ENCODE measurements at regions not wholly inside any gene's neighbourhood (a gene's known extent, or its start where the extent isn't known, plus 50 kb on each side); places are given as distances from the start of the nearest gene placed in this dataset.

GRCh38 chr2:9686061-9686460 is 55.3 kb upstream of the YWHAQ start:
- ChIA-PET CTCF (no interaction called here), POLR2A (no interaction called here)
- H3K27ac ChIP-seq (ENCODE audit: low read length) = no peak overlapping the region
- no peaks in the 10 kb centered on the region for H3K36me3 ChIP-seq (ENCODE audit: control insufficient read depth, insufficient read depth, low read length)
- no TSS peak for BruUV-seq (replicated peaks)
- peaks cover 6% of the 10 kb centered on the region for H3K4me1 ChIP-seq (ENCODE audit: control insufficient read depth, insufficient read depth, low read length)
- no peaks in the 10 kb centered on the region for H3K9me3 ChIP-seq (ENCODE audit: control insufficient read depth, insufficient read depth, low read depth, low read length)
- intact Hi-C loops (cut with micrococcal nuclease; ENCODE audit: unreplicated experiment) (no loop called here), in situ Hi-C loops (cut with HindIII; ENCODE audit: low pct_unique_long_range_greater_than_20kb, low sequenced_read_pairs) (no loop called here)
- H3K4me3 ChIP-seq (ENCODE audit: low read depth in 2 of 2, low read length in 2 of 2) = no peak overlapping the region
- DNase-seq (ENCODE audit: low read depth, low spot score) = no peak
- ATAC-seq = no peak
- no peaks in the 10 kb centered on the region for H3K27me3 ChIP-seq (ENCODE audit: control insufficient read depth, insufficient read depth, low read length)
- TF ChIP-seq SIN3A (IDR thresholded peaks at IDR 0.05; ENCODE audit: borderline replicate concordance, insufficient read depth, low read depth, low read length) (no peak), POLR2AphosphoS5 (IDR thresholded peaks at IDR 0.05; ENCODE audit: low read depth, low read length) (no peak), REST (IDR thresholded peaks at IDR 0.05; ENCODE audit: insufficient read depth in 1 of 2, low read depth in 2 of 2, low read length in 1 of 2) (no peak), CTCF (IDR thresholded peaks at IDR 0.05) (no peak), TCF7L2 (IDR thresholded peaks at IDR 0.05; ENCODE audit: low read depth, low read length) (no peak)

- Histone ChIP-seq H3K4me3 (ENCODE audit: low read depth in 2 of 2, low read length in 2 of 2) (no peak overlapping the region), H3K27me3 (ENCODE audit: control insufficient read depth, insufficient read depth, low read length) (no peaks in the 10 kb centered on the region), H3K9me3 (ENCODE audit: control insufficient read depth, insufficient read depth, low read depth, low read length) (no peaks in the 10 kb centered on the region), H3K27ac (ENCODE audit: low read length) (no peak overlapping the region), H3K4me1 (ENCODE audit: control insufficient read depth, insufficient read depth, low read length) (peaks cover 6% of the 10 kb centered on the region), H3K36me3 (ENCODE audit: control insufficient read depth, insufficient read depth, low read length) (no peaks in the 10 kb centered on the region)
- no TSS peak for BruUV-seq (replicated peaks)
- ATAC-seq (peak; percentile 28), DNase-seq (ENCODE audit: low read depth, low spot score) (no peak)
- TF ChIP-seq POLR2AphosphoS5 (IDR thresholded peaks at IDR 0.05; ENCODE audit: low read depth, low read length) = no peak
- TF ChIP-seq TCF7L2 (IDR thresholded peaks at IDR 0.05; ENCODE audit: low read depth, low read length) = no peak
- TF ChIP-seq REST (IDR thresholded peaks at IDR 0.05; ENCODE audit: insufficient read depth in 1 of 2, low read depth in 2 of 2, low read length in 1 of 2) = no peak
- TF ChIP-seq SIN3A (IDR thresholded peaks at IDR 0.05; ENCODE audit: borderline replicate concordance, insufficient read depth, low read depth, low read length) = no peak
- no peak for TF ChIP-seq CTCF (IDR thresholded peaks at IDR 0.05)
- in situ Hi-C loops (cut with HindIII; ENCODE audit: low pct_unique_long_range_greater_than_20kb, low sequenced_read_pairs) (no loop called here), intact Hi-C loops (cut with micrococcal nuclease; ENCODE audit: unreplicated experiment) (no loop called here)
- POLR2A ChIA-PET = no interaction called here
- CTCF ChIA-PET = no interaction called here
These were observed 59.5 kb upstream of the YWHAQ start for GRCh38 chr2:9690252-9690651.

All from Panc1 (cell line).